ENCODE measurements at regions not wholly inside any gene's neighbourhood (a gene's known extent, or its start where the extent isn't known, plus 50 kb on each side); places are given as distances from the start of the nearest gene placed in this dataset.

GRCh38 chr9:108436448-108436847, 419.3 kb downstream of the ACTL7B start:
- TF ChIP-seq, protein P1, sequence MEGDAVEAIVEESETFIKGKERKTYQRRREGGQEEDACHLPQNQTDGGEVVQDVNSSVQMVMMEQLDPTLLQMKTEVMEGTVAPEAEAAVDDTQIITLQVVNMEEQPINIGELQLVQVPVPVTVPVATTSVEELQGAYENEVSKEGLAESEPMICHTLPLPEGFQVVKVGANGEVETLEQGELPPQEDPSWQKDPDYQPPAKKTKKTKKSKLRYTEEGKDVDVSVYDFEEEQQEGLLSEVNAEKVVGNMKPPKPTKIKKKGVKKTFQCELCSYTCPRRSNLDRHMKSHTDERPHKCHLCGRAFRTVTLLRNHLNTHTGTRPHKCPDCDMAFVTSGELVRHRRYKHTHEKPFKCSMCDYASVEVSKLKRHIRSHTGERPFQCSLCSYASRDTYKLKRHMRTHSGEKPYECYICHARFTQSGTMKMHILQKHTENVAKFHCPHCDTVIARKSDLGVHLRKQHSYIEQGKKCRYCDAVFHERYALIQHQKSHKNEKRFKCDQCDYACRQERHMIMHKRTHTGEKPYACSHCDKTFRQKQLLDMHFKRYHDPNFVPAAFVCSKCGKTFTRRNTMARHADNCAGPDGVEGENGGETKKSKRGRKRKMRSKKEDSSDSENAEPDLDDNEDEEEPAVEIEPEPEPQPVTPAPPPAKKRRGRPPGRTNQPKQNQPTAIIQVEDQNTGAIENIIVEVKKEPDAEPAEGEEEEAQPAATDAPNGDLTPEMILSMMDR (IDR thresholded peaks at IDR 0.05), result no peak
- TF ChIP-seq POLR2A (IDR thresholded peaks at IDR 0.05), result no peak

Data from right lobe of liver (tissue), 4 donors.